Pancreas (tissue), 10 donors: ENCODE measurements at regions not wholly inside any gene's neighbourhood (a gene's known extent, or its start where the extent isn't known, plus 50 kb on each side); places are given as distances from the start of the nearest gene placed in this dataset.

ENCODE experiments used
- ATAC-seq, 4 donors: fragments of 200-7000 bp; cut with Tn5 transposase; one replicate each; pipeline versions ENCODE4 v1.8.0 to v1.9.1; 2020; ENCODE audit warnings: mild to moderate bottlenecking in 4 of 4, moderate library complexity in 4 of 4
- DNase-seq, 6 donors: peaks; one replicate each; pipeline ENCODE4 v3.0.0-alpha.2; 2020
- FAIRE-seq: peaks from 2 replicates; lab custom pipeline; 2012; peaks lifted over from hg19 to GRCh38; lab: Jason Lieb, UNC
- H3K27ac ChIP-seq, 4 donors: fragments of 200-600 bp; sonication (generic); 1 replicate in 3 of 4; 2 replicates in 1 of 4; pipeline versions ENCODE4 v1.5.0 to v1.8.0; 2020
- H3K27me3 ChIP-seq, 4 donors: fragments of 200-600 bp; one replicate each; pipeline ENCODE4 v1.8.0; 2021
- H3K36me3 ChIP-seq, 3 donors: fragments of 200-600 bp; sonication (generic) in 1 of 3; one replicate each; pipeline versions ENCODE4 v1.5.0 to v1.8.0; 2020 to 2021
- H3K4me1 ChIP-seq, 3 donors: fragments of 200-600 bp; one replicate each; pipeline ENCODE4 v1.8.0; 2021
- H3K4me3 ChIP-seq, 4 donors: fragments of 200-600 bp; sonication (generic) in 2 of 4; one replicate each; pipeline versions ENCODE4 v1.5.0 to v1.8.0; 2020 to 2021
- H3K9me3 ChIP-seq, 4 donors: fragments of 200-600 bp; one replicate each; pipeline ENCODE4 v1.8.0; 2021
- WGBS, 2 donors: extraction: QIAGEN DNeasy Blood & Tissue Kit; methylation state at CpG; one replicate each; pipeline ENCODE4 v1.1.7; 2013; 5-methylcytosine and 5-hydroxymethylcytosine counted together
- intact Hi-C, 3 donors: fragments of 100-400 bp; cut with DNase I; formaldehyde crosslinking; loops; one replicate each; pipeline versions ENCODE4 v1.11.1 to v1.14.2; 2022
- TF ChIP-seq, protein P1 (sequence below), 4 donors: fragments of 200-600 bp; sonication (generic) in 3 of 4; IDR thresholded peaks; one replicate each; pipeline versions ENCODE4 v1.5.0 to v1.8.0; 2021; ENCODE audit warnings: antibody characterized with exemption in 4 of 4
- donor health status: healthy with polysubstance abuse.
- donor health status: DM: no; HTN: no; CAD: no; lungs with moderate emphysema.
- donor health status: DM: no; HTN: no; CAD: no.
- donor health status: control.
- donor health status: control.
- donor health status: Bipolar disorder and iron deficiency.
- donor health status: DM: yes; HTN: yes; CAD: no.
- donor health status: DM: no; HTN: no; CAD: no.
- donor health status: DM: no; HTN: no; CAD: no.
- donor health status: DM: yes; HTN: yes; CAD: no.

- TF ChIP-seq, protein P1, sequence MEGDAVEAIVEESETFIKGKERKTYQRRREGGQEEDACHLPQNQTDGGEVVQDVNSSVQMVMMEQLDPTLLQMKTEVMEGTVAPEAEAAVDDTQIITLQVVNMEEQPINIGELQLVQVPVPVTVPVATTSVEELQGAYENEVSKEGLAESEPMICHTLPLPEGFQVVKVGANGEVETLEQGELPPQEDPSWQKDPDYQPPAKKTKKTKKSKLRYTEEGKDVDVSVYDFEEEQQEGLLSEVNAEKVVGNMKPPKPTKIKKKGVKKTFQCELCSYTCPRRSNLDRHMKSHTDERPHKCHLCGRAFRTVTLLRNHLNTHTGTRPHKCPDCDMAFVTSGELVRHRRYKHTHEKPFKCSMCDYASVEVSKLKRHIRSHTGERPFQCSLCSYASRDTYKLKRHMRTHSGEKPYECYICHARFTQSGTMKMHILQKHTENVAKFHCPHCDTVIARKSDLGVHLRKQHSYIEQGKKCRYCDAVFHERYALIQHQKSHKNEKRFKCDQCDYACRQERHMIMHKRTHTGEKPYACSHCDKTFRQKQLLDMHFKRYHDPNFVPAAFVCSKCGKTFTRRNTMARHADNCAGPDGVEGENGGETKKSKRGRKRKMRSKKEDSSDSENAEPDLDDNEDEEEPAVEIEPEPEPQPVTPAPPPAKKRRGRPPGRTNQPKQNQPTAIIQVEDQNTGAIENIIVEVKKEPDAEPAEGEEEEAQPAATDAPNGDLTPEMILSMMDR (IDR thresholded peaks at IDR 0.05): no peak
- no peak overlapping the region for H3K27ac ChIP-seq
- no peak overlapping the region for H3K4me3 ChIP-seq
- no peak for ATAC-seq
- H3K9me3 ChIP-seq: peaks cover 0 to 4% (median 0%) of the 10 kb centered on the region in 4 donors
- intact Hi-C loops: no loop called here
- no peak for DNase-seq
- 23 to 27% methylated on average over 2 of the region's 2 CpGs for WGBS, 2 donors
- no peaks in the 10 kb centered on the region for H3K36me3 ChIP-seq
- H3K4me1 ChIP-seq: no peaks in the 10 kb centered on the region
- FAIRE-seq: no peak
- H3K27me3 ChIP-seq: no peaks in the 10 kb centered on the region
Measured at GRCh38 chr10:29039677-29040189, 249.1 kb upstream of the LYZL1 start.

- peaks cover 0 to 4% (median 0%) of the 10 kb centered on the region in 4 donors for H3K9me3 ChIP-seq
- DNase-seq (no peak), FAIRE-seq (no peak), ATAC-seq (no peak)
- intact Hi-C loops: no loop called here
- H3K36me3 ChIP-seq: no peaks in the 10 kb centered on the region
- H3K27ac ChIP-seq: no peak overlapping the region
- no peaks in the 10 kb centered on the region for H3K4me1 ChIP-seq
- no peak overlapping the region for H3K4me3 ChIP-seq
- WGBS, 2 donors: 53% methylated on average over 7 of the region's 7 CpGs
- TF ChIP-seq, protein P1 (IDR thresholded peaks at IDR 0.05): no peak
- H3K27me3 ChIP-seq: no peaks in the 10 kb centered on the region
Measured at GRCh38 chr10:29041616-29042015, 247.3 kb upstream of the LYZL1 start.

DNA sequence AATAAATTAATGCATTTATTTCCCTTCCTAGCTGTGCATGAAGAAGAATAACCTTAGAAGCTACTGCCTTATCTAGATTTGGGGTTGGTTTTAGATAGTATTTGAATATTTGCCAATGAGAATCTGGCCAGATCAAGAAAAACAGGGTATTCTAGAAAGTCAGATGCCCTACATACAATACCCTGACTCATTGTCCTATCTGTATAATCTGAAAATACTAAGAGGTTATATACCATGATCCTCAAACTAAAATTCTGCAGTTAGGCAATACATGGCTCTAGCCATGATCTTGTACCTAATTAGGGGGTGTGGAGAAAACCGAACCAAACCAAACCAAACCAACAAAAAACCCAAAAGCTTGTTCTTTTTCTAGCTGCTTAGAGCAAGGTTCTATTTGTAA lies 240.4 kb upstream of the LYZL1 start:
- 70 to 83% methylated on average over 1 of the region's 1 CpG for WGBS, 2 donors
- Histone ChIP-seq H3K27ac (no peak overlapping the region), H3K27me3 (no peaks in the 10 kb centered on the region), H3K4me1 (no peaks in the 10 kb centered on the region), H3K36me3 (no peaks in the 10 kb centered on the region), H3K9me3 (no peaks in the 10 kb centered on the region), H3K4me3 (no peak overlapping the region)
- intact Hi-C loops: no loop called here
- ATAC-seq: no peak
- no peak for FAIRE-seq
- TF ChIP-seq, protein P1 (IDR thresholded peaks at IDR 0.05): no peak
- no peak for DNase-seq

GRCh38 chr10:29050081-29050480 lies 238.8 kb upstream of the LYZL1 start:
- H3K36me3 ChIP-seq: no peaks in the 10 kb centered on the region
- no peaks in the 10 kb centered on the region for H3K27me3 ChIP-seq
- H3K4me1 ChIP-seq: no peaks in the 10 kb centered on the region
- no peaks in the 10 kb centered on the region for H3K9me3 ChIP-seq
- TF ChIP-seq, protein P1 (IDR thresholded peaks at IDR 0.05): no peak
- H3K4me3 ChIP-seq: no peak overlapping the region
- WGBS, 2 donors: 68 to 76% methylated on average over 3 of the region's 3 CpGs
- no peak for ATAC-seq
- intact Hi-C loops: no loop called here
- FAIRE-seq: no peak
- no peak overlapping the region for H3K27ac ChIP-seq
- DNase-seq: no peak

GRCh38 chr10:29055101-29055500 lies 233.8 kb upstream of the LYZL1 start:
- FAIRE-seq (no peak), DNase-seq (no peak), ATAC-seq (no peak)
- Histone ChIP-seq H3K27me3 (no peaks in the 10 kb centered on the region), H3K4me1 (no peaks in the 10 kb centered on the region), H3K36me3 (no peaks in the 10 kb centered on the region), H3K4me3 (no peak overlapping the region), H3K27ac (no peak overlapping the region), H3K9me3 (no peaks in the 10 kb centered on the region)
- intact Hi-C loops: no loop called here
- TF ChIP-seq, protein P1 (IDR thresholded peaks at IDR 0.05): no peak
- 41 to 50% methylated on average over 2 of the region's 2 CpGs for WGBS, 2 donors
